Activated CD4-positive, alpha-beta T cell treated with anti-CD3 and anti-CD28 coated beads for 36 hours (primary cell): ENCODE measurements at regions not wholly inside any gene's neighbourhood (a gene's known extent, or its start where the extent isn't known, plus 50 kb on each side); places are given as distances from the start of the nearest gene placed in this dataset.
"Not testable (repeated sequence)": the region's sequence is repeated elsewhere in the genome, so short reads cannot be mapped to it uniquely, and the experiment has no call there.

Experiments used
- ATAC-seq: fragments of 200-7000 bp; cut with Tn5 transposase; one replicate; pipeline ENCODE4 v1.10.0; 2021; ENCODE audit warnings: mild to moderate bottlenecking, moderate library complexity
- CTCF ChIA-PET: fragments of 350-600 bp; sonication (Branson Sonifier 250); formaldehyde crosslinking; loops from one replicate; lab custom pipeline; 2021; ENCODE audit warnings: antibody characterized with exemption; lab: Charles Lee
- POLR2A ChIA-PET: fragments of 350-600 bp; sonication (Branson Sonifier 250); formaldehyde crosslinking; loops from one replicate; lab custom pipeline; 2021; ENCODE audit warnings: antibody characterized with exemption, inconsistent platforms; lab: Charles Lee
- DNase-seq: peaks from one replicate; pipeline ENCODE4 v3.0.0-alpha.2; 2020
- H3K27ac Mint-ChIP-seq: one replicate; pipeline ENCODE4 v1.8.0; 2021; ENCODE audit warnings: mixed read lengths
- H3K27me3 Mint-ChIP-seq: one replicate; pipeline ENCODE4 v1.8.0; 2021; ENCODE audit warnings: mixed read lengths
- H3K36me3 Mint-ChIP-seq: one replicate; pipeline ENCODE4 v1.8.0; 2021; ENCODE audit warnings: low read depth, mixed read lengths
- H3K4me1 Mint-ChIP-seq: one replicate; pipeline ENCODE4 v1.8.0; 2021; ENCODE audit warnings: mixed read lengths
- H3K4me3 Mint-ChIP-seq: one replicate; pipeline ENCODE4 v1.8.0; 2021; ENCODE audit warnings: mild to moderate bottlenecking, moderate library complexity, mixed read lengths
- H3K9me3 Mint-ChIP-seq: one replicate; pipeline ENCODE4 v1.8.0; 2021; ENCODE audit warnings: low read depth, mixed read lengths
- intact Hi-C, 2 experiments: fragments of 100-400 bp; cut with DNase I in 1 of 2; cut with micrococcal nuclease in 1 of 2; formaldehyde crosslinking; loops; one replicate each; pipeline versions ENCODE4 v1.14.2 to v1.15.1; 2022 to 2024; cut with DNase I, micrococcal nuclease

DNA sequence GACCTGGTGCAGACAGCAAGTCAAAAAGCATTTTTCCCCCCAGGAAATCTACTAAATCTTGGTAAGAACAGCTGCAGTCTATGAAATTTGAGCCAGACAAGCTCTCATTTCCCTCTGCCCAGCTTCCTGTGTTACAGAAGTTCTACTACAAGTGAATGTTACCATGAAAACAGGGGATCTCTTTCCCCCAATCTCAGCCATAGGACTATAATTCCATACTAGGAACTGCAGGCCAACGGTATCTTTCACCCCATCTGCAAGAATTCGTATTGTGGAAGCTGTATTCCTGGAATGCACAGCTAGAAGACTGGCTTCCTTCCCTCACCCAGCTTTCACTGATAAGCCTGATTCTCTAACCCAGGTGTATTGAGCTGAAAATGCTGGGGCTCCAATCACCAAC lies 1655.4 kb downstream of the BRINP3 start:
- Mint-ChIP-seq H3K27ac (no peak overlapping the region), H3K27me3 (no peaks in the 10 kb centered on the region), H3K36me3 (no peaks in the 10 kb centered on the region), H3K4me1 (no peaks in the 10 kb centered on the region), H3K4me3 (no peak overlapping the region), H3K9me3 (peaks cover under 1% of the 10 kb centered on the region)
- intact Hi-C loops: no loop called here
- CTCF ChIA-PET: no interaction called here
- no peak for DNase-seq
- no peak for ATAC-seq
- POLR2A ChIA-PET: no interaction called here

DNA sequence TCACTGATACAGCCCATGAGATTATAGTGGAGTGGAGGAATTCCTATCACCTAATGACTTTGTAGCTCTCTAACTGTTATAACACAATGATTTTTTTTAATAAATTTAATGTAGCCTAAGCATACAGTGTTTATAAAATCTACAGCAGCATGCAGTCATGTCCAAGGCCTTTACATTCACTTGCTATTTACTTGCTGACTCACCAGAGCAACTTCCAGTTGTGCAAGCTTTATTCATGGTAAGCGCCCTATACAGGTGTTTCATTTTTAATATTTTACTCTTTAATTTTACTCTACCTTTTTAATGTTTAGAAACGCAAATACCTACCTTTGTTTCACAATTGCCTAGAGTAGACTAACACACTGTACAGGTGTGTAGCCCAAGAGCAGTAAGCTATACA lies 1652.2 kb downstream of the BRINP3 start:
- no peak for DNase-seq
- no peaks in the 10 kb centered on the region for H3K36me3 Mint-ChIP-seq
- peaks cover 3% of the 10 kb centered on the region for H3K9me3 Mint-ChIP-seq
- H3K27ac Mint-ChIP-seq: no peak overlapping the region
- ATAC-seq: no peak
- intact Hi-C loops: no loop called here
- H3K27me3 Mint-ChIP-seq: no peaks in the 10 kb centered on the region
- ChIA-PET POLR2A (no interaction called here), CTCF (interaction anchor here (0.7 kb wide), 1 partner anchor 1541 kb away, joined by 3 read pairs; no protein-coding TSS in a partner anchor)
- H3K4me3 Mint-ChIP-seq: no peak overlapping the region
- H3K4me1 Mint-ChIP-seq: no peaks in the 10 kb centered on the region

DNA sequence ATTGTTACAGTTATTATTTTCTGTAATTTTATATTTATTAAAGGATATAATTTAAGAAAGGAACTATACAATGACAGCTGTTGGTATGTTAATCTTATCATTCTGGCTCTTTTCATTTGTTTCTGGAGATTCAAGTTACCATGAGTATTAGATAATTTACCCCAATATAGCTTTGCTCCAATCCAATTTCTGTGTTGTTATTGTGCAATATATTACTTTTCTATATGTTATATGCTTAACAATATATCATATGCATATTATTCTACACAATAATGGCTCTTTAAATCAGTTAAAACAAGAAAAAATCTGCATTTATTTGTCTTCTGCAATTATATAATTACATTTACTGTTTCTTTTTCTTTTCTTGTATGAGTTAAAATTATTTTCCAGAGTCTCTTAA lies 1650.9 kb downstream of the BRINP3 start:
- no peaks in the 10 kb centered on the region for H3K27me3 Mint-ChIP-seq
- ChIA-PET CTCF (no interaction called here), POLR2A (no interaction called here)
- H3K4me3 Mint-ChIP-seq: no peak overlapping the region
- H3K4me1 Mint-ChIP-seq: no peaks in the 10 kb centered on the region
- ATAC-seq (no peak), DNase-seq (no peak)
- H3K36me3 Mint-ChIP-seq: no peaks in the 10 kb centered on the region
- intact Hi-C loops: no loop called here
- peaks cover 3% of the 10 kb centered on the region for H3K9me3 Mint-ChIP-seq
- H3K27ac Mint-ChIP-seq: no peak overlapping the region

DNA sequence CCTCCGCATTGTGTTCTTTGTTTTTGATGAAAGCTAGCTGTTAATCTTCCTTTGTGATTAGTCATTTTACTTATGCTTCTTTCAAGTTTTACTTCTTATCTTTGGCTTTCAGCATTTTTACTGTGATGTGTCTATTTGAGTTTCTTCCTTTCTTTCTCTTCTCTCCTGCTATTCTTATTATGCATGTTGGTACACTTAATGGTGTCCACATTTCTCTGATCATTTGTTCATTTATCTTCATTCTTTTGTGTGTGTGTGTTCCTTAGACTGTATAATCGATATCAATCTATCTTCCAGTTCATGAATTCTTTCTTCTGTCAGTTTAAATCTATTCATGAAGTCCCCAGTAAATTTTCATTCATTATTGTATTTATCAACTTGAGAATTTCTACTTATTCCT lies 1650.3 kb downstream of the BRINP3 start:
- Mint-ChIP-seq H3K9me3 (peaks cover 3% of the 10 kb centered on the region), H3K4me3 (no peak overlapping the region), H3K27ac (no peak overlapping the region), H3K27me3 (no peaks in the 10 kb centered on the region), H3K4me1 (no peaks in the 10 kb centered on the region), H3K36me3 (no peaks in the 10 kb centered on the region)
- no peak for ATAC-seq
- POLR2A ChIA-PET: no interaction called here
- no peak for DNase-seq
- CTCF ChIA-PET: no interaction called here
- intact Hi-C loops: no loop called here

DNA sequence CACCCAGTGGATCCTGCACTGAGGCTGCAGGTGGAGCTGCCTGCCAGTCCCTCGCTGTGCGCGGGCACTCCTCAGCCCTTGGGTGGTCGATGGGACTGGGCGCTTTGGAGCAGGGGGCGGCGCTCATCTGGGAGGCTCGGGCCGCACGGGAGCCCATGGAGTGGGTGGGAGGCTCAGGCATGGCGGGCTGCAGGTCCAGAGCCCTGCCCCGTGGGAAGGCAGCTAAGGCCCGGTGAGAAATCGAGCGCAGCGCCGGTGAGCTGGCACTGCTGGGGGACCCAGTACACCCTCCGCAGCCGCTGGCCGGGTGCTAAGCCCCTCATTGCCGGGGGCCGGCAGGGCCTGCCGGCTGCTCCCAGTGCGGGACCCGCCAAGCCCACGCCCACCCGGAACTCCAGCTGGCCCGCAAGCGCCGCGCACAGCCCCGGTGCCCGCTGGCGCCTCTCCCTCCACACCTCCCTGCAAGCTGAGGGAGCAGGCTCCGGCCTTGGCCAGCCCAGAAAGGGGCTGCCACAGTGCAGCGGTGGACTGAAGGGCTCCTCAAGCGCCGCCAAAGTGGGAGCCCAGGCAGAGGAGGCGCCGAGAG lies 1636.5 kb downstream of the BRINP3 start:
- H3K4me3 Mint-ChIP-seq, POLR2A ChIA-PET, H3K9me3 Mint-ChIP-seq, ATAC-seq, H3K36me3 Mint-ChIP-seq, H3K27me3 Mint-ChIP-seq, intact Hi-C loops, DNase-seq, H3K4me1 Mint-ChIP-seq, H3K27ac Mint-ChIP-seq: not testable (repeated sequence)
- CTCF ChIA-PET: interaction anchor here (0.6 kb wide), 1 partner anchor 8 kb away, joined by 3 read pairs; no protein-coding TSS in a partner anchor

DNA sequence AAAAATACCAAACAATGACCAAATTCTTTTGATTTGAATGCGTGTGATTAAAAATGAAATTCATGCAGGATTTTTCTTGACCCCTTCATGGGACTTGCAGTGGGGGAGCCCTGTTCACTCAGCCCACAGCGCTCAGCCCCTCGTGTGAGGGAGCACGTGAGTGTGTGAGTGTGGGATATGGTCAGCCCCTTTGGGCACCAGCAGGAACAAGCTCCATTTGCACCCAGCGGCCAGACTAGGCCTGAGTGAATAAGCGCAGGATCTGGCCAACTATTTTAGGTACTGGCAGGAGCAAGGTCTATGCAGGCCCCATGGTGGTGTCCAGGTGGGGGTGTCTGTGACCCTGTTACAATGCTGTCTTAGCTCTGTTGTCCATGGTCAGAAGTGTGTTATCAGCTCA lies 1631.2 kb downstream of the BRINP3 start:
- POLR2A ChIA-PET: no interaction called here
- Mint-ChIP-seq H3K27me3 (no peaks in the 10 kb centered on the region), H3K36me3 (no peaks in the 10 kb centered on the region), H3K4me3 (no peak overlapping the region), H3K4me1 (no peaks in the 10 kb centered on the region), H3K27ac (no peak overlapping the region), H3K9me3 (peaks cover 4% of the 10 kb centered on the region)
- CTCF ChIA-PET: no interaction called here
- no peak for ATAC-seq
- no peak for DNase-seq
- intact Hi-C loops: no loop called here

DNA sequence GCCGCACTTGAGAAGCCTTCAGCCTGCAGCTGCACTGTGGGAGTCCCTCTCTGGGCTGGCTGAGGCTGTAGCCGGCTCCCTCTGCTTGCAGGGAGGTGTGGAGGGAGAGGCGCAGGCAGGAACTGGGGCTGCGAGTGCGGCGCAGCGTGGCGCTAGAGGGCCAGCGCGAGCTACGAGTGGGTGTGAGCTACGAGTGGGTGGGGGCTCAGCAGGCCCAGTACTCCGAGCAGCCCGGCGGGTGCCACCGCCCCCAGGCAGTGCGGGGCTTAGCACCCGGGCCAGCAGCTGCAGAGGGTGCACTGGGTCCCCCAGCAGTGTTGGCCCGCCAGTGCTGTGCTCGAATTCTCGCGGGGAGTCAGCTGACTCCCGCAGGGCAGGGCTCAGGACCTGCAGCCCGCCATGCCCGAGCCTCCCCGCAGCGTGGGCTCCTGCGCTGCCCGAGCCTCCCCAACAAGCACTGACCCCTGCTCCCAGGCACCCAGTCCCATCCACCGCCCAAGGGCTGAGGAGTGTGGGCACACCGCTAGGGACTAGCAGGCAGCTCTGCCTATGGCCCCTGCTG lies 1620.1 kb downstream of the BRINP3 start:
- H3K27ac Mint-ChIP-seq: no peak overlapping the region
- H3K4me1 Mint-ChIP-seq: no peaks in the 10 kb centered on the region
- CTCF ChIA-PET: no interaction called here
- DNase-seq: no peak
- H3K9me3 Mint-ChIP-seq: peaks cover 7% of the 10 kb centered on the region
- intact Hi-C loops: no loop called here
- no peaks in the 10 kb centered on the region for H3K27me3 Mint-ChIP-seq
- no peaks in the 10 kb centered on the region for H3K36me3 Mint-ChIP-seq
- POLR2A ChIA-PET: no interaction called here
- no peak for ATAC-seq
- H3K4me3 Mint-ChIP-seq: no peak overlapping the region

DNA sequence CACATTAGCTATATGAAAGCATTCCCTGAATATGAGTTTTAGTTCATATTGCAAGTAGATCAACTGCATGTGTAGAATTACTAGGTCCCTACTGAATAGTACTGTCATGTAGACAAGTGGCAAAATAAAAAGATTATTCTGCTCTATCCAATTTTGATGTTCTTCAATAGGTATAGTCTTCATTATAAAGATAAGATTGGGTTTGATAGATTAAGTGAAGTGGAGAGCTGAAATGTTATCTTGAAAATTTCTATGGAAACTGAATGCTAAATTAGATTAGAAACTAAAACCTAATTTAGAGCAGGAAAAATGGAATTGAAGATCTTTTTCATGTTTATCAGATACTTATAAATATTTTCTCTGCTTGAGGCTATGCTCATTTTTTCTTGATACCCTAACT lies 1610.0 kb downstream of the BRINP3 start:
- CTCF ChIA-PET: no interaction called here

DNA sequence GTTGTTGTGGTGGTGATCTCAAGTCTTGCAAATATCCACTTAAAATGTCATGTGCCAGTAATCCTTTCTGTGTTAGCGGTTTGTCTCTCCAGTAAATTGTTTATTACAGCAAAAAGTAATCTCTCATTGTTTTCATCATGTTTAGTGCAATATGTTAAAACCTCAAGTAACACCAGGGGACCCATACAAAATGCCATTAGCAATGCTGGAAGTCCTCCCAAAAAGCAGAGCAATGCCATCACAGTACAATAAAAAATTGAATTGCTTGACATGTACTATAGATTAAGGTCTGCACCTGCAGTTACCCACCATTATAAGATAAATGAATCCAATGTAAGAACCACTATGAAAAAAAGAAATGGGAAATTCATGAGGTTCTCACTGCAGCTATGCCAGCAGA lies 1606.5 kb downstream of the BRINP3 start:
- ATAC-seq (no peak), DNase-seq (no peak)
- POLR2A ChIA-PET: no interaction called here
- intact Hi-C loops: no loop called here
- Mint-ChIP-seq H3K9me3 (peaks cover 8% of the 10 kb centered on the region), H3K27ac (no peak overlapping the region), H3K4me3 (no peak overlapping the region), H3K36me3 (no peaks in the 10 kb centered on the region), H3K27me3 (no peaks in the 10 kb centered on the region), H3K4me1 (no peaks in the 10 kb centered on the region)
- CTCF ChIA-PET: no interaction called here

More for the DNA sequence above, 1610.0 kb downstream of the BRINP3 start:
- no peak overlapping the region for H3K4me3 Mint-ChIP-seq
- POLR2A ChIA-PET: no interaction called here
- H3K9me3 Mint-ChIP-seq: peaks cover 9% of the 10 kb centered on the region
- H3K4me1 Mint-ChIP-seq: no peaks in the 10 kb centered on the region
- DNase-seq (no peak), ATAC-seq (no peak)
- H3K27me3 Mint-ChIP-seq: no peaks in the 10 kb centered on the region
- no peaks in the 10 kb centered on the region for H3K36me3 Mint-ChIP-seq
- intact Hi-C loops: no loop called here
- H3K27ac Mint-ChIP-seq: no peak overlapping the region

DNA sequence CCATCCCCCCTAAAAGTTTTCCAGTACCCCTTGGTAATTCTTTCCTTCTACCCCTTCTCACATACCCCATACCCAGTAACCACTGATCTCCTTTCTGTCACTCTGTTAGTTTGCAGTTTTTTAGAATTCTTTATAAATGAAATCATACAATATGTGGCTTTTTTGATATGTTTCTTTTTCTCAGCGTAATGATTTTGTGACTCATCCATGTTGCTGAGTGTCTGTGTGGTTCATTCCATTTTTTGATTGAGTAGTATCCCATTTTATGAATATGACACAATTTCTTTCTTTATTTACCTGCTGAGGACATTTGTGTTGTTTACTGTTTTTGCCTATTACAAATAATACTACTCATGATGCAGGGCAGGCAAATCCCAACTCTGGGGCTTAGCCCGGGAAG lies 1605.3 kb downstream of the BRINP3 start:
- ChIA-PET POLR2A (no interaction called here), CTCF (no interaction called here)
- Mint-ChIP-seq H3K9me3 (peaks cover 8% of the 10 kb centered on the region), H3K36me3 (no peaks in the 10 kb centered on the region), H3K27me3 (no peaks in the 10 kb centered on the region), H3K27ac (no peak overlapping the region), H3K4me3 (no peak overlapping the region), H3K4me1 (no peaks in the 10 kb centered on the region)
- DNase-seq: no peak
- intact Hi-C loops: no loop called here
- no peak for ATAC-seq

- H3K4me3 Mint-ChIP-seq: no peak overlapping the region
- no peaks in the 10 kb centered on the region for H3K4me1 Mint-ChIP-seq
- no peak for DNase-seq
- ChIA-PET CTCF (no interaction called here), POLR2A (no interaction called here)
- no peak for ATAC-seq
- intact Hi-C loops: no loop called here
- H3K27me3 Mint-ChIP-seq: no peaks in the 10 kb centered on the region
- peaks cover 5% of the 10 kb centered on the region for H3K9me3 Mint-ChIP-seq
- no peaks in the 10 kb centered on the region for H3K36me3 Mint-ChIP-seq
- H3K27ac Mint-ChIP-seq: no peak overlapping the region
Measured at GRCh38 chr1:188877668-188878067, 1600.0 kb downstream of the BRINP3 start.

GRCh38 chr1:188888386-188888785 lies 1589.3 kb downstream of the BRINP3 start:
- intact Hi-C loops: no loop called here
- ATAC-seq (no peak), DNase-seq (no peak)
- Mint-ChIP-seq H3K4me1 (no peaks in the 10 kb centered on the region), H3K9me3 (no peaks in the 10 kb centered on the region), H3K27me3 (no peaks in the 10 kb centered on the region), H3K27ac (no peak overlapping the region), H3K36me3 (no peaks in the 10 kb centered on the region), H3K4me3 (no peak overlapping the region)
- POLR2A ChIA-PET: no interaction called here
- CTCF ChIA-PET: no interaction called here
